DMS 273 treated with DMSO at 0.1 percent for 48 hours (cell line): ENCODE measurements at regions not wholly inside any gene's neighbourhood (a gene's known extent, or its start where the extent isn't known, plus 50 kb on each side); places are given as distances from the start of the nearest gene placed in this dataset.

Experiments used
- DNase-seq: peaks from one replicate; lab custom pipeline; 2025; lab: John Stamatoyannopoulos, UW

DNA sequence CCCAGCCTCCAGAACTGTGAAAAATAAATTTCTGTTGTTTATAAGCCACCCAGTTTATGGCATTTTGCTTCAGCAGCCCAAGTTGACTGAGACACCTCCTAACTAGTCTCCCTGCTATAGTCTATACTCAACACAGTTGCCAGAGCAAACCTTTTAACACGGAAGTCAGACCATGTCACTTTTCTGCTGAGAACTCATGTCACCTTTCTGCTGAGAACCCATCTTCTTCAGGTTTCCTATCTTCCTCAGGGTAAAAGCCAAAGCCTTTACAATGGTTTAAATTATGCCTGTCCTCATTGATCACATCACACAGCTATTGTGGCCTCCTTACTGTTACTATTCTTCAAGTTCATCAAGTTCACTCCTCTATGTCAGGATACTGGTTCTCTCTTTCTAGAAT, 74.3 kb upstream of the SOX6 start:
- no peak for DNase-seq

DNA sequence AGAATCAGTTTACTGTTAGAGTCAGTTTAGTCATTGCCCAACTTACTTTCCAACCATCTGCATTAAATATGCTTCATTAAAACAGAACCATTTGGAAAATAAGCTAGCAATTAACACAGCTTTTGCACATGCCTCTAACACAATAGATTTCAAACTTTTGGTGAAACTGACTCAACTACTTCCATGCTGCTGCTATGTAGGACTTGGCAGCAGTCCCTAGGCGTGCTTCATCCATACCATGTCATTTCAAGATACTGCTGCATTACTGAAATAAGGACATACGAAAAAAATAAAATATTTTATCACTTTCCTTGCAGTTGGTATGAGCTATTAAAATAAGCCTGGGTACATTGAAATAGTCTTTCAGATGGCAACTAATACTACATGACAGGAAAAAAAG, 65.5 kb upstream of the SOX6 start:
- no peak for DNase-seq

DNA sequence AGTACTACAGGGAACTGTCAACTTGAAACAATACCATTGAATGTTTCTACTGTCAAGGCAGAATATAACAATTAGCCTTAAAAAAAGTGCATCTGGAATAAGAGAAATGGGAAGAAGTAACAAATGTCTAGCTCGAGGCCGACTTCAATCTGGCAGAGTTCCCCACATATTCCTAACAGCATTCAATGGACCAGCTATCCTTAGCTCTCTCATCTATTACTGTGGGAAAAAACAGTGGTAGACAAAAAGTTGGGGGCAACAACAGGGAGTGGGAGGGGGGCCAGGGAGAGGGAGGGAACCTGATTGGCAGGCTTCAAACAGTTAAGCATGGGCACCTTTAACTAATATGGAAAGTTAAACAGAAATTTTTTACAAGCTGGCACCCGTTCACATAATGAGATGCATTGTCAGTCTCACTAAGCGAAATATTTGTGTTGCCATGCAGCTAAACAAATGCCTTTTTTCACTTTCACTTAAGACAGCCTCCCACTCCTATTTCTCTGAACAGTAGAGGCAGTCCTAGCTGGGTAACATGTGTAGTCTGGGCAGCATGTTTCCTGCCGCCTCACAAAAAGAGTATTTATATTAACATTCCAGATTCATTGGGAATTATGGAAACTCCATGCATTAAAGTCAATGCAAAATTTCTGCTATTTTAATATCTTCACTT, 62.2 kb upstream of the SOX6 start:
- no peak for DNase-seq

DNA sequence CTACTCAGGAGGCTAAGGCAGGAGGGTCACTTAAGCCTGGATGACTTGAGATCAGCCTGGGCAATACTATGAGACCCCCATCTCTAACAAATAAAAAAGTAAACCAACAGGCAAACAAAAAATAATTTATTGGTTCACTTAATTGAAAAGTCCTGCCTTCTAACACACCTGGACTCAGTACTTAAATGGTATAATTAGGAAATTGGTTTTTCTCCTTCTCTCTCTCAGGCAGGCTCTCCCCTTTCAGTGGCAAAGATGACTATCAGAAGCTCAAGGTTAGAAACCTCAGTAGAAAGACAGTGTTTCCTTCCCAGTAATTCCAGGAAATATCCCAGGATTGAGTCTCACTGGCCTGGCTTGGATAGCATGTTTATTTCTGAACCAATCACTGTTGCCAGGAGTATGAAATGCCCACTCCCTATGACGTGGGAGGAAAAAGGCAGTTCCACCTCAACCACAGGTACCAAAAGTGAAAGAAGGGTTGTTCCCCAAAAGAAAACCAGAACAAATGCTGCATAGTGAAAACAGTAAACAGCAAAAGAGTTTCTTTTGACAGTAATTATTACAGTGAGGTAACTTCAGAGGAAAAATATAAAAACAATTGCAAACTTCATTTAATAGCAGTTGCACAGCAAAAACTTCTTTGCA, 56.3 kb upstream of the SOX6 start:
- DNase-seq, result no peak

DNA sequence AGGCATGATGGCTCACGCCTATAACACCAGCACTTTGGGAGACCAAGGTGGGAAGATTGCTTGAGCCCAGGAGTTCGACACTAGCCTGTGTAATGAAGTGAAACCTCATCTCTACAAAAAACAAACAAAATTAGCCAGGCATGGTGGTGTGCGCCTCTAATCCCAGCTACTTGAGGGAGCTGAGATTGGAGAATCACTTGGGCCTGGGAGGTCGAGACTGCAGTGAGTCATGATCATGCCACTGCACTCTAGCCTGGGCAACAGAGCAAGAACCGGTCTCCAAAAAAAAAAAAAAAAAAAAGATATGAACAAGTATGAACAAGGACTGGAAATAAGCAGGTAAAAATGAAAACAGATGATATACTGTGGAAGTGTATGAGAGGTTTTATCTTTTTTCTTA, 54.1 kb upstream of the SOX6 start:
- no peak for DNase-seq

DNA sequence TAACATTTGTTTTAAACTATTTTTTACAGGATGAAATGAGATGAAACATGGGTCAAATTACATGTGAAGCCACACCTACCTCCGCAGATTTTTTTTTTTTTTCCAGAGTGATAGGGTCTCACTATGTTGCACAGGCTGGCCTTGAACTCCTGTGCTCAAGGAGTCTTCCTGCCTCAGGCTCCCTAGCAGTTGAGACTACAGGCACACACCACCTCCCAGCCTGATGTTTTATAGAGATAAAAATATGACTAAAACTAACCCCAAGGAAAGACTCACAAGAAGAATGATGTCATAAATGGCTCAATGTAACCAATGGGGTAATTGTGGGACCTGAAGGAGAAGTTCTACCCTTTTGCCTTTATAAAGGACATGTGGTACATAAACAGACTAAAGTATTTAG, 52.3 kb upstream of the SOX6 start:
- DNase-seq, result no peak

DNA sequence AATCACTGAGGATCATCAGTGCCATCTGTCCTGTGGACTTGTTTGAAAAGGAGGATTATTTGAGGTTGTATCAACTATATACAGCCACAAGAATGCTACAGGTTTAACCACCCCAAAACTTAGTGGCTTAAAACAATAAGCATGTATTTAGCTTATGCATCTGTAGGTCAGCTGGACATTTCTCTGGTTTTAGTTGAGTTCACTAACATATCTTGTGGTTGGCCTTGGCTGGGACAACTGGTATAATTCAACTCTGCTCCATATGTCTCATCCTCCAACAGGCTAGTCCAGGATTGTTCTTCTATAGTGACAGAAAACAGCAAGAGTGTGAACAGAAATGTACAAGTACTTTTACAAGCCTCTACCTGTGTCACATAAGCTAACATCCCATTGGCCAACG, 49.9 kb upstream of the SOX6 start:
- no peak for DNase-seq
